ENCODE measurements at regions not wholly inside any gene's neighbourhood (a gene's known extent, or its start where the extent isn't known, plus 50 kb on each side); places are given as distances from the start of the nearest gene placed in this dataset.

- CTCF ChIA-PET = no interaction called here
- no peak for TF ChIP-seq CTCF (IDR thresholded peaks at IDR 0.05; ENCODE audit: insufficient read depth, low read length, missing control alignments)
- DNase-seq (ENCODE audit: low read depth, low spot score) = no peak
- no peak overlapping the region for H3K4me3 ChIP-seq (ENCODE audit: low read depth, low read length)
- POLR2A ChIA-PET = no interaction called here
Observed at GRCh38 chr13:22738357-22738756, 442.4 kb upstream of the SGCG start.

GRCh38 chr13:22740264-22740663, 440.5 kb upstream of the SGCG start:
- TF ChIP-seq CTCF (IDR thresholded peaks at IDR 0.05; ENCODE audit: insufficient read depth, low read length, missing control alignments) = no peak
- H3K4me3 ChIP-seq (ENCODE audit: low read depth, low read length) = no peak overlapping the region
- CTCF ChIA-PET = no interaction called here
- POLR2A ChIA-PET = no interaction called here
- no peak for DNase-seq (ENCODE audit: low read depth, low spot score)

GRCh38 chr13:22744688-22745452, 435.9 kb upstream of the SGCG start:
- ChIA-PET CTCF (no interaction called here), POLR2A (no interaction called here)
- no peak overlapping the region for H3K4me3 ChIP-seq (ENCODE audit: low read depth, low read length)
- no peak for DNase-seq (ENCODE audit: low read depth, low spot score)
- no peak for TF ChIP-seq CTCF (IDR thresholded peaks at IDR 0.05; ENCODE audit: insufficient read depth, low read length, missing control alignments)

- POLR2A ChIA-PET = no interaction called here
Observed at GRCh38 chr13:22748866-22749577, 431.8 kb upstream of the SGCG start.

GRCh38 chr13:22749626-22750025, 431.2 kb upstream of the SGCG start:
- ChIA-PET POLR2A (no interaction called here), CTCF (no interaction called here)
- DNase-seq (ENCODE audit: low read depth, low spot score) = no peak

More at GRCh38 chr13:22748866-22749577, 431.8 kb upstream of the SGCG start:
- no peak for TF ChIP-seq CTCF (IDR thresholded peaks at IDR 0.05; ENCODE audit: insufficient read depth, low read length, missing control alignments)
- no peak overlapping the region for H3K4me3 ChIP-seq (ENCODE audit: low read depth, low read length)
- DNase-seq (ENCODE audit: low read depth, low spot score) = no peak
- CTCF ChIA-PET = no interaction called here

More at GRCh38 chr13:22749626-22750025, 431.2 kb upstream of the SGCG start:
- TF ChIP-seq CTCF (IDR thresholded peaks at IDR 0.05; ENCODE audit: insufficient read depth, low read length, missing control alignments) = no peak
- no peak overlapping the region for H3K4me3 ChIP-seq (ENCODE audit: low read depth, low read length)
